Endothelial cell (in vitro differentiated cells): ENCODE measurements at regions not wholly inside any gene's neighbourhood (a gene's known extent, or its start where the extent isn't known, plus 50 kb on each side); places are given as distances from the start of the nearest gene placed in this dataset.

Source experiments
- DNase-seq: peaks from one replicate; pipeline ENCODE4 v3.0.0; 2021; ENCODE audit warnings: low spot score
- H3K27ac Mint-ChIP-seq: one replicate; pipeline ENCODE4 v1.8.0; 2021; ENCODE audit warnings: mixed read lengths, inconsistent platforms; ENCODE audit not compliant: unreplicated experiment
- H3K27me3 Mint-ChIP-seq: one replicate; pipeline ENCODE4 v1.8.0; 2021; ENCODE audit warnings: mild to moderate bottlenecking, moderate library complexity, mixed read lengths, inconsistent platforms; ENCODE audit not compliant: unreplicated experiment
- H3K36me3 Mint-ChIP-seq: one replicate; pipeline ENCODE4 v1.8.0; 2021; ENCODE audit warnings: mild to moderate bottlenecking, low read depth, mixed read lengths, inconsistent platforms; ENCODE audit not compliant: unreplicated experiment
- H3K4me1 Mint-ChIP-seq: one replicate; pipeline ENCODE4 v1.8.0; 2021; ENCODE audit warnings: mild to moderate bottlenecking, mixed read lengths, inconsistent platforms; ENCODE audit not compliant: unreplicated experiment
- H3K4me3 Mint-ChIP-seq: one replicate; pipeline ENCODE4 v1.8.0; 2021; ENCODE audit warnings: mild to moderate bottlenecking, mixed read lengths, inconsistent platforms; ENCODE audit not compliant: unreplicated experiment
- H3K9me3 Mint-ChIP-seq: one replicate; pipeline ENCODE4 v1.8.0; 2021; ENCODE audit warnings: mixed read lengths, inconsistent platforms; ENCODE audit not compliant: unreplicated experiment
- CTCF ChIP-seq: fragments of 200-600 bp; sonication (generic); IDR thresholded peaks from one replicate; pipeline ENCODE4 v1.5.0; 2021; ENCODE audit warnings: antibody characterized with exemption; ENCODE audit not compliant: unreplicated experiment

DNA sequence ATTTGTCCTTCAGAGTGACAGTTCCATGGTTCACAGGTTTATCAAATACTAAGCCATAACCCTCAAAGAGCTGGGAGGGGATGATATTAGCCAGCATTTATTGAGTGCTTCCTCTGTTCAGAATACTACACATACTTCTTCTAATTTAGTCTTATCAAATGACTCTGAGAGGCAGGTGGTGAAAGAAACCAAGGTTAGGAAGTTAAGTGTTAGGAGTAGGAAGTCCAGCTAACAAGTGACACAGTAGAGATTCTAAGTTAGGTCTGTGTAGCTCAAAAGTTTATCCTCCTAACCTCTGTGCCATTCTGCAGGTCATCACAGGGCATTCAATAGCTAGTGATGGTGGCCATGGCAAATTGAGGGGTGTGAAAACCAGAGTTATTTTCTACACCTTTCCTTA, 198.3 kb upstream of the MID1 start:
- TF ChIP-seq CTCF, result no peak
- Mint-ChIP-seq H3K36me3 (no peaks in the 10 kb centered on the region), H3K4me3 (no peak overlapping the region), H3K27me3 (no peaks in the 10 kb centered on the region), H3K4me1 (peaks cover 5% of the 10 kb centered on the region), H3K27ac (no peak overlapping the region), H3K9me3 (no peaks in the 10 kb centered on the region)
- no peak for DNase-seq

DNA sequence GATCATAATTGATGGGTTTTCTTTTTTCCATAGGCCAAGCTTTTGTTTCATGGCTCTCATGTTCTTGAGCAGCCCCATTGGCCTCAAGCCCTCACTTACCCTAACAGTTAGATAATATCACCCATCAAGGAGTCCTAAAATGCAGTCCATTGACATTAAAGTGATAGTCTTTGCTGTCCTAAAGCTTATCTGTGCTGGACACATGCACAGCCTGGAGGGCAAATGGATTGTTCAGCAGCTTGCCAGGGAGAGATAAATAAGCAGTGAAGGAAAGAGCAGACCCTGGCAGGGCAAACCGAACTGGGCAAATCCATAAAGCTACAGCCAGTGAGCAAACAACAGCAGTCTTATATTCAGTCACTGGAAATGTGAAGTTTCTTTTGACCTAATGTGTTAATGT, 199.6 kb upstream of the MID1 start:
- no peak overlapping the region for H3K27ac Mint-ChIP-seq
- H3K4me3 Mint-ChIP-seq, result no peak overlapping the region
- no peak for DNase-seq
- peaks cover 5% of the 10 kb centered on the region for H3K4me1 Mint-ChIP-seq
- H3K36me3 Mint-ChIP-seq, result no peaks in the 10 kb centered on the region
- H3K9me3 Mint-ChIP-seq, result no peaks in the 10 kb centered on the region
- no peak for TF ChIP-seq CTCF
- H3K27me3 Mint-ChIP-seq, result no peaks in the 10 kb centered on the region

DNA sequence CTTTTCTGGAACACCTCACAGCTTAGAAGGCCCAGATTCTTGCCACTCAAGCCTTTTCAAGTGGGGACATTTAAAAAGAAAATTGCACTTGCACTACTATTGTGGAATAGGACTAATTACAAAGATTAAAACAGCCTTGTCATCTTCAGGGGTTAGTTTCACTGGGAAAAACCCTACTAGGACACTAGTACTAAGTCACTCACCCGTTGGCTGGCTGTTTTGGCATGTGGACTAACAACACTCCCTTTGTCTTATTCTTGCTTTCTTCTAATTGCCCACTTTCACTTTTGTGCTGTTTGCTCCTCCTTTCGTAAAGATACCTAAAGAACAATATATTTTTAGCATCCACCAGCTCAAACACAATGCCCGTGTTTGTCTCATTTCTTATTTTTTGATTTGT, 200.9 kb upstream of the MID1 start:
- H3K27me3 Mint-ChIP-seq, result no peaks in the 10 kb centered on the region
- no peak for DNase-seq
- peaks cover 5% of the 10 kb centered on the region for H3K4me1 Mint-ChIP-seq
- TF ChIP-seq CTCF, result no peak
- no peaks in the 10 kb centered on the region for H3K9me3 Mint-ChIP-seq
- H3K4me3 Mint-ChIP-seq, result no peak overlapping the region
- H3K36me3 Mint-ChIP-seq, result no peaks in the 10 kb centered on the region
- no peak overlapping the region for H3K27ac Mint-ChIP-seq

DNA sequence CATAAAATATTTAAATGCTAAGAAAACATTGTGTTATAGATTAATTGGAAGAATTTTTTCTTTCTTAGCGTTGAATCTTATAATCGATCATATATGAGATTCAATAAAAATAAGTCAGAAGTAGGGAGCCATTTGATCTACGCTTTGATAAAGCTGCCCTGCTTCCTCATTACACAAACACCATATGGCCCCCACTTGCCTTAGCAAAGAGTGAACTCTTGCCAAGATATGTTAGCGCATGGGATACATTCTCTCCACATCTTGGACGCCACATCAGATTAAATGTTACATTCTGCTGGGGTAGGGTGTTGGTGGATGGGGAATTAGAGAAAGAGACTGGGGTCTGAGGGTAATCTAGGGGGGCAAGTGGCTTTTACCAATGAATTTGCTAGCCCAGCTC, 207.7 kb upstream of the MID1 start:
- Mint-ChIP-seq H3K36me3 (no peaks in the 10 kb centered on the region), H3K27me3 (no peaks in the 10 kb centered on the region), H3K4me1 (no peaks in the 10 kb centered on the region), H3K27ac (no peak overlapping the region), H3K4me3 (no peak overlapping the region), H3K9me3 (no peaks in the 10 kb centered on the region)
- no peak for DNase-seq
- no peak for TF ChIP-seq CTCF

DNA sequence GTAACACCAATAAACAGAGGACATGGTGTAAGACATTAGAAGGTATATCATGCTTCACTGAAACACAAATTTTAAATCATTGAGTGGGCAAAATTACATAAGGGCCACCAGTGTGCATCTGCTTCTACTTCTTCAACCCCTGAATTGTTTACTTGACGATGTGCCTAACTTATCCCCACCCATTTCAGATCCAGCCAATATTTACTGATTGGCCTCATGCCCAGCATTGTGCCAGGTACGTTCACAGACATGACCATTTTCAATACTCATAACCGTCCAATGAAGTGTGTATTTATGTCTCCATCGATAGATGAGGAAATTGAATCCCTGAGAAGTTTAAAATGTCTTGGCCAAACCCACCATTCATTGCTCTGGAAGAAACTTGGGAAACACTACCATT, 208.3 kb upstream of the MID1 start:
- DNase-seq, result no peak
- Mint-ChIP-seq H3K9me3 (no peaks in the 10 kb centered on the region), H3K27ac (no peak overlapping the region), H3K27me3 (no peaks in the 10 kb centered on the region), H3K4me3 (no peak overlapping the region), H3K36me3 (no peaks in the 10 kb centered on the region), H3K4me1 (no peaks in the 10 kb centered on the region)
- no peak for TF ChIP-seq CTCF
